GM21447 (cell line): ENCODE measurements at regions not wholly inside any gene's neighbourhood (a gene's known extent, or its start where the extent isn't known, plus 50 kb on each side); places are given as distances from the start of the nearest gene placed in this dataset.

Experiments used
- ATAC-seq: cut with Tn5 transposase; IDR thresholded peaks from one replicate; pipeline ENCODE4 v1.9.1; 2021; ENCODE audit not compliant: unreplicated experiment

DNA sequence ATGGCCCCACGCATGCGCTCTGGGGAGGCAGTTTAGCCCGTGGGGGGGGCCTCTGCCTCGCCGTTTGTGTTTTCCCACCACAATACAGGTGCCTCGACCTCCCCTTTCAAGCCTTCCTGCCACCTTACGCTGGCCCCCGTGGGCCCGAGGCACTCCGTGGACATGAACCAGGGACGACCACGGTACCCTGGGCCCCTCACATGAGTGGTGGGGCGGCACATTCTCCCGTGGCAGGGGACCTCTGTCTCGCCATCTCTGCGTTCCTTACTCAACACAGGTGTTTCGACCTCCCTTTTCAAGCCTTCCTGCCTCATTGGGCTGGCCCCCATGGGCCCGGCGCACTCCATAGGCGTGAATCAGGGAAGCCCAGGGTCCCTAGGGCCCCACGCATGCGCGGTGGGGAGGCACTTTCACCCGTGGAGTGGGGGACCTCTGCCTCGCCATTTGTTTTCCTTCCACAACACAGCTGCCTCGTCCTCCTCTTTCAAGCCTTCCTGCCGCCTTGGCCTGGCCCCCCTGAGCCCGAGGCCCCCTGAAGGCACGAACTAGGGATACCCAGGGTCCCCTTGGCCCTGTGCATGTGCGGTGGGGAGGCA, 339.5 kb downstream of the ALG10 start:
- no peak for ATAC-seq

DNA sequence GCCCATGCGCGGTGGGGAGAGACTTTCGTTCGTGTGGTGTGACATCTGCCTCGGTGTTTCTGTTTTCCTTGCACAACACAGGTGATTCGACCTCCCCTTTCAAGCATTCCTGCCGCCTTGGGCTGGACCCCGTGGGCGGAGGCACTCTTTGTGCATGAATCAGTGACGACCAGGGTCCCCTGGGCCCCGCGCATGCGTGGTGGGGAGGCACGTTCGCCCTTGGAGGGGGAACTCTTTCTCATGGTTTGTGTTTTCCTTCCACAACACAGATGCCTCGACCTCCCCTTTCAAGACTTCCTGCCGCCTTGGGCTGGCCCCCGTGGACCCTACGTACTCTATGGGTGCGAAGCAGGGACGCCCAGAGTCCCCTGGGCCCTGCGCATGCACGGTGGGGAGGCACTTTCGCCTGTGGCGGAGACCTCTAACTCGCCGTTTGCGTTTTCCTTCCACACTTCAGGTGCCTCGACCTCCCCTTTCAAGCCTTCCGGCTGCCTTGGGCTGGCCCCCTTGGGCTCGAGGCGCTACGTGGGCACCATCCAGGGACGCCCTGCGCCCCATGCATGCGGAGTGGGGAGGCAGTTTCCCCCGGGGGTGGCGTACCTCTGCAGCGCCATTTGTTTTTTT, 340.9 kb downstream of the ALG10 start:
- no peak for ATAC-seq

DNA sequence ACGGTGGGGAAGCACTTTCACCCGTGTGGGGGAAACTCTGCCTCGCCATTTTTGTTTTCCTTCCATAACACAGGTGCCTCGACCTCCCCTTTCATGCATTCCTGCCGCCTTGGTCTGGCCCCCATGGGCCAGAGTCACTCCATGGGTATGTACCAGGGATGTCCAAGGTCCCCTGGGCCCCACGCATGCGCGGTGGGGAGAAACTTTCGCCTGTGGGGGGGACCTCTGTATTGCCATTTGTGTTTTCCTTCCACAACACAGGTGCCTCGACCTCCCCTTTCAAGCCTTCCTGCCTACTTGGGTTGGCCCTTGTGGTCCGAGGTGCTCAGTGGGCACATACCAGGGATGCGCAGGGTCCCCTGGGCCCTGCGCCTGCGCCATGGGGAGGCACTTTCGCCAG, 345.8 kb downstream of the ALG10 start:
- ATAC-seq: no peak

DNA sequence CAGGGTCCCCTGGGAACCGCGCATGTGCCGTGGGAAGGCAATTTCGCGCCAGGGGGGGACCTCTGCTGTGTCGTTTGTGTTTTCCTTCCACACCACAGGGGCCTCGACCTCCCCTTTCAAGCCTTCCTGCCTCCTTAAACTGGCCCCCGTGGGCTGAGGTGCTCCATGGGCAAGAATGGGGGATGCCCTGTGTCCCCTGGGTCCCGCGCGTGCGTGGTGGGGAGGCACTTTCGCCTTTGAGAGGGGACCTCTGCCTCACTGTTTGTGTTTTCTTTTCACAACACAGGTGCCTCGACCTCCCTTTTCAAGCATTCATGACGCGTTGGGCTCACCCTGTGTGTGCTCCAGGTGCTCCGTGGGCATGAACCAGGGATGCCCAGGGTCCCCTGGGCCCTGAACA, 348.8 kb downstream of the ALG10 start:
- no peak for ATAC-seq

DNA sequence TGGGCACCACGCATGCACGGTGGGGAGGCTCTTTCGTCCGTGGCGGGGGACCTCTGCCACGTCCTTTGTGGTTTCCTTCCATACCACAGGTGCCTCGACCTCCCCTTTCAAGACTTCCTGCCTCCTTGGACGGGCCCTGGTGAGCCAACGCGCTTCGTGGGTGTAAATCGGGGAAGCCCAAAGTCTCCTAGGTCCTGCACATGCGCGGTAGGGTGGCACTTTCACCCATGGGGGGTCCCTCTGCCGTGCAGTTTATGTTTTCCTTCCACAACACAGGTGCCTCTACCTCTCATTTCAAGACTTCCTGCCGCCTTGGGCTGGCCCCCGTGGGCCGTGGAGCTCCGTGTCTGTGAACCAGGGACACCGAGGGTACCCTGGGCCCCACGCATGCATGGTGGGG, 349.7 kb downstream of the ALG10 start:
- no peak for ATAC-seq

DNA sequence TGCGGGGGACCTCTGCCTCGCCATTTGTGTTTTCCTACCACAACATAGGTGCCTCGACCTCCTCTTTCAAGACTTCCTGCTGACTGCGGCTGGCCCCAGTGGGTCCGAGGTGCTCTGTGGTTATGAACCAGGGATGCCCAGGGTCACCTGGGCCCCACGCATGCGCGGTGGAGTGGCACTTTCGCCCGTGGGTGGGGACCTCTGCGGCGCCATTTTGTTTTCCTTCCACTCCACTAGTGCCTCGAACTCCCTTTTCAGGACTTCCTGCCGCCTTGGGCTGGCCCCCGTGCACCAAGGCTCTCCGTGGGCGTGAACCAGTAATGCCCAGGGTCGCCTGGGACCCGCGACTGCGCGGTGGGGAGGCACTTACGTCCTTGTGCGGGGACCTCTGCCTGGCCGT, 351.6 kb downstream of the ALG10 start:
- no peak for ATAC-seq

DNA sequence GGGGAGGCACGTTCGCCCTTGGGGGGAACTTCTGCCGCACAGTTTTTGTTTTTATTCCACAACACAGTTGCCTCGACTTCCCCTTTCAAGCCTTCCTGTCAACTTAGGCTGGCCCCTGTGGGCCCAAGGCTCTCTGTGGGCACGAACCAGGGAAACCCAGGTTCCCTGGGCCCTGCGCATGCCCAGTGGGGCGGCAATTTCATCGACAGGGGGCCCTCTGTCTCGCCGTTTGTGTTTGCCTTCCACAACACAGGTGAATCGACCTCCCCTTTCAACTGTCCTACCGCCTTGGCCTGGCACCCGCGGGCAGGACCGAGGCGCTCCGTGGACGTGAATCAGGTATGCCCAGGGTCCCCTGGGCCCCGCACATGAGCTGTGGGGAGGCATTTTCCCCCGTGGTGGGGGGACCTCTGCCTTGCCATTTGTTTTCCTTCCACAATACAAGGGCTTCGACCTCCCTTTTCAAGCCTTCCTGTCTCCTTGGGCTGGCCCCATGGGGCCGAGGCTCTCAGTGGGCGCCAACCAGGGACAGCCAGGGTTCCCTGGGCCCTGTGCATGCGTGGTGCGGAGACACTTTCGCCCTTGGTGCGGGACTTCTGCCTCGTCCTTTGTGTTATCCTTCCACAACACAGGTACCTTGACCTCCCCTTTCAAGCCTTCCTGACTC, 354.0 kb downstream of the ALG10 start:
- ATAC-seq: no peak

DNA sequence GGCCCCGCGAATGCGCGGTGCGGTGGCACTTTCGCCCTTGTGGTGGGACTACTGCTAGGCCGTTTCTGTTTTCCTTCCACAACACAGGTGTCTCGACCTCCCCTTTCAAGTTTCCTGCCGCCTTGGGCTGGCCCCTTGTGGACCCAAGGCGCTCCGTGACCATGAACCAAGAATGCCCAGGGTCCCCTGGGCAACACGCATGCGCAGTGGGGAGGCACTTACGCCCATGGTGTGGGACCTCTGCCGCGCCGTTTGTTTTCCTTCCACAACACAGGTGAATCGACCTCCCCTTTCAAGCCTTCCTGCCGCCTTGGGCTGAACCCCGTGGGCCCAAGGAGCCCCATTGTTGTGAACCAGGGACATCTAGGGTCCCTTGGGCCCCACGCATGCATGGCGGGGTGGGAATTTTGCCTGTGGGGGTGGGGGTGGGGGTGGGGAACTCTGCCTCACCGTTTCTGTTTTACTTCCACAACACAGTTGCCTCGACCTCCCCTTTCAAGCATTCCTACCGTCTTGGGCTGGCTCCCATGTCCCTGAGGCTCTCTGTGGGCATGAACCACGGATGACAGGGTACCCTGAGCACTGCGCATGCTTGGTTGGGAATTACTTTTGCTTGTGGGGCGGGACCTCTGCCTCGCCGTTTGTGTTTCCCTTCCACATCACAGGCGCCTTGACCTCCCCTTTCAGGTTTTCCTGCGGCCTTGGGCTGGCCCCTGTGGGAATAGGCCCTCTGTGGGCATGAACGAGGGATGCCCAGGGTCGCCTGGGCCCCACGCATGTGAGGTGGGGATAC, 355.1 kb downstream of the ALG10 start:
- no peak for ATAC-seq

DNA sequence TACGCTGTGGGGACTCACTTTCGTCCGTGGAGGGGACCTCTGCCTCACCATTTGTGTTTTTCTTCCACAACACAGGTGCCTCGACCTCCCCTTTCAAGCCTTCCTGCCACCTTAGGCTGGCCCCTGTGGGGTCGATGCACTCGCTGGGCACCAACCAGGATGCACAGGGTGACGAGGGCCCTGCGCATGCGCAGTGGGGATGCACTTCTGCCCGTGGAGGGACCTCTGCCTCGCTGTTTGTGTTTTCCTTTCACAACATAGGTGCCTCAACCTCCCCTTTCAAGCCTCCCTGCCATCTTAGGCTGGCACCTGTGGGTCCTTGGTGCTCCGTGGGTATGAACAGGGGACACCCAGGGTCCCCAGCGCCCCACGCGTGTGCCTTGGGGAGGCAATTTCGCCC, 356.8 kb downstream of the ALG10 start:
- no peak for ATAC-seq

DNA sequence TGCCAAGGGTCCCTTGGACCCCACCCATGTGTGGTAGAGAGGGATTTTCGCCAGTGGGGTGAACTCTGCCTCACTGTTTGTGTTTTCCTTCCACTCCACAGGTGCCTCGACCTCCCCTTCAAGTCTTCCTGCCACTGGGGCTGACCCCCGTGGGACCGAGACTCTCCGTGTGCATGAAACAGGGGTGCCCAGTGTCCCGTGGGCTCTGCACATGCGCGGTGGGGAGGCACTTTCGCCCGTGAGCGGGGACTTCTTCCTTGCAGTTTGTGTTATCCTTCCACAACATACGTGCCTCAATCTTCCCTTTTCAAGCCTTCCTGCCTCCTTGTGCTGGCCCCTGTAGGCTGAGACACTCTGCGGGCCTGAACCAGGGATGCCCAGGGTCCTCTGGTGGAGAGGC, 362.4 kb downstream of the ALG10 start:
- no peak for ATAC-seq

DNA sequence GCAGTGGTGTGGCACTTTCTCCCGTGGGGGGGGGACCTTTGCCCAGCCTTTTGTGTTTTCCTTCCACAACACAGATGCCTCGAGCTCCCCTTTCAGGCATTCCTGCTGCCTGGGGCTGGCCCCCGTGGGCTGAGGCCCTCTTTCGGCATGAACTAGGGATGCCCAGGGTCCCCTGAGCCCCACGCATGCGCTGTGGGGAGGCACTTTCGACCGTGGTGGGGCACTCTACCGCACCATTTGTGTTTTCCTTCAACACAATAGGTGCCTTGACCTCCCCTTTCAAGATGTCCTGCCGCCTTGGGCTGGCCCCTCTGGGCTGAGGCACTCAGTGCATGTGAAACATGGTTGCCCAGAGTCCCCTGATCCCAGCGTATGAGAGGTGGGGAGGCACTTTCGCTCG, 363.7 kb downstream of the ALG10 start:
- ATAC-seq: no peak

DNA sequence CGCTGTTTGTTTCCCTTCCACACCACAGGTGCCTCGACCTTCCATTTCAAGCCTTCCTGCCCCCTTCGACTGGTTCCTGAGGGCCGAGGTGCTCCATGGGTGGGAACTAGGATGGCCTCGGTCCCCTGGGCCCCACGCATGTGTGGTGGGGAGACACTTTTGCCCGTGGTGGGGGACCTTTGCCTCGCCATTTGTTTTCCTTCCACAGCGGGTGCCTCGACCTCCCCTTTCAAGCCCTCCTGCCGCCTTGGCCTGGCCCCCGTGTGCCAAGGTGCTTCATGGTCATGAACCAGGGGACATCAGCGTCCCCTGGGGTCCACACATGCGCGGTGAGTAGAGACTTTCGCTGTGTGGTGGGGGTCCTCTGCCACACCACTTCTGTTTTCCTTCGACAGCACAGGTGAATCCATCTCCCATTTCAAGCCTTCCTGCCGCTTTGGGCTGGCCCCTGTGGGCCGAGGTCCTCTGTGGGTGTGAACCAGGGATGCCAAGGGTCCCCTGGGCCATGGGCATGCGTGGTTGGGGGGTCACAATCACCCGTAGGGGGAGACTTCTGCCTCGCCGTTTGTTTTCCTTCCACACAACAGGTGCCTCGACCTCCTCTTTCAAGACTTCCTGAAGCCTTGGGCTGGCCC, 364.4 kb downstream of the ALG10 start:
- ATAC-seq: no peak

DNA sequence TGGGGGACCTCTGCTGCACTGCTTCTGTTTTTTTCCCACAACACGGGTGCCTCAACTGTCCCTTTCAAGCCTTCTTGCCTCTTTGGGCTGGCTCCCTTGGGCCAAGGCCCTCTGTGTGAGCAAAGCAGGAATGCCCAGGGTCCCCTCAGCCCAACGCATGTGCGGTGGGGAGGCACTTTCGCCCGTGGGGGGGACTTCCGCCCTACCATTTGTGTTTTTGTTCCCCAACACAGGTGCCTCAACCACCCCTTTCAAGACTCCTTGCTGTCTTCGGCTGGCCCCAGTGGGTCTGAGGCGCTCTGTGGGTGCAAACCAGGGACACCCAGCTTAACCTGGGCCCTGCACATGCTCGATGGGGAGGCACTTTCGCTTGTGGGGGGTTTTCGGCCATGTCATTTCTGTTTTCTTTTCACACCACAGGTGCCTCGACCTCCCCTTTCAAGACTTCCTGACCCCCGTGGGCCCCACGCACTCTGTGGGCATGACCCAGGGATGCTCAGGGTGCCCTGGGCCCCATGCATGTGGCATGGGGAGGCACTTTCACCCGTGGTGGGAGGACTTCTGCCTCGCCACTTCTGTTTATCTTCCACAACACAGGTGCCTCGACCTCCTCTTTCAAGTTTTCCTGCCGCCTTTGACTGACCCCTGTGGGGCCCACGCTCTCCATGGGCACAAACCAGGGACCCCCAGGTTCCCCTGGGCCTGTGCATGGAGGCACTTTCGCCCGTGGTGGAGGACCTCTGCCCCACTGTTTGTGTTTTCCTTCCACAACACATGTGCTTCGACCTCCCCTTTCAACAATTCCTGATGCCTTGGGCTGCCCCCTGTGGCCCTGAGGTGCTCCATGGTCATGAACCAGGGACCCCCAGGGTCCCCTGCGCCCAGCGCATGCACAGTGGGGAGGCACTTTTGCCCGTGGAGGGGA, 365.7 kb downstream of the ALG10 start:
- no peak for ATAC-seq

DNA sequence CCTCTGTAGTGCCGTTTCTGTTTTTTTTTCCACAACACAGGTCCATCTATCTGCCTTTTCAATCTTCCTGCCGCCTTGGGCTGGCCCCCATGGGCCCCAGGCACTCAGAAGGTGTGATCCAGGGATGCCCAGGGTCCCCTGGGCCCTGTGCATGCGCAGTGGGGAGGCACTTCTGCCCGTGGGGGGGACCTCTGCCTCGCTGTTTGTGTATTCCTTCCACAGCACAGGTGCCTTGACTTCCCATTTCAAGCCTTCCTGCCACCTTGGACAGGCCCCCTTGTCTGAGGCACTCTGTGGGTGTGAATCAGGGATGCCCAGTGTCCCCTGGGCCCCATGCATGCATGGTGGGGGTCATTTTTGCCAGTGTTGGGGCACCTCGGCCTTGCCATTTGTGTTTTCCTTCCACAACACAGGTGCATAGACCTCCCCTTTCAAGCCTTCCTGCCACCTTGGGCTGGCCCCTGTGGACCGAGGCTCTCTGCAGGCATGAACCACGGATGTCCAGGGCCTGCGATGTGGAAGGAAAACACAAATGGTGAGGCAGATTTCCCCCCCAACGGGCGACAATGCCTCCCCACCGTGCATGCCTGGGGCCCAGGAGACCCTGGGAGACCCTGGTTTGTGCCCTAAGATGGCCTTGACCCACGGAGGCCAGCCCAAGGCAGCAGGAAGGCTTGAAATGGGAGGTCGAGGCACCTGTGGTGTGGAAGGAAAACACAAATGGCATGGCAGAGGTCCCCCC, 366.5 kb downstream of the ALG10 start:
- ATAC-seq: no peak

DNA sequence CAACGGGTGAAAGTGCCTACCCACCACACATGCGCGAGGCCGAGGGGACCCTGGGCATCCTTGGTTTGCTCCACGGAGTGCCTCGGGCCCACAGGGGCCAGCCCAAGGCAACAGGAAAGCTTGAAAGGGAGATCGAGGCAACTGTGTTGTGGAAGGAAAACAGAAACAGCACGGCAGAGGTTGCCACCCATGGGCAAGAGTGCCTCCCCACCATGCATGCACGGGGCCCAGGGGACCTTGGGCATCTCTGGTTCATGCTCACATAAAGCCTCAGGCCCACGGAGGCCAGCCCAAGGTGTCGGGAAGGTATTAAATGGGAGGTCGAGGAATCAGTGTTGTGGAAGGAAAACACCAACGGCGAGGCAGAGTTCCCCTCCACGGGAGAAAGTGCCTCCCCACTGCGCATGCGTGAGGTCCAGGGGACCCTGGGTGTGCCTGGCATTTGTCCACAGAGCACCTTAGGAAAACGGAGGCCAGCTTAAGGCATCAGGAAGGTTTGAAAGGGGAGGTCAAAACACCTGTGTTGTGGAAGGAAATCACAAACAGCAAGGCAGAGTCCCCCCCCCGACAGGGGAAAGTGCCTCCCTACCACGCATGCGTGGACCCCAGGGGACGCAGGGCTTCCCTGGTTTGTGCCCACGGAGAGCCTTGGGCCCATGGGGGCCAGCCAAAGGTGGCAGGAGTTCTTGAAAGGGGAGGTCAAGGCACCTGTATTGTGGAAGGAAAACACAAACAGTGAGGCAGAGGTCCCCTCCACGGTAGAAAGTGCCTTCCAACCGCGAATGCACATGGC, 367.3 kb downstream of the ALG10 start:
- ATAC-seq: no peak

DNA sequence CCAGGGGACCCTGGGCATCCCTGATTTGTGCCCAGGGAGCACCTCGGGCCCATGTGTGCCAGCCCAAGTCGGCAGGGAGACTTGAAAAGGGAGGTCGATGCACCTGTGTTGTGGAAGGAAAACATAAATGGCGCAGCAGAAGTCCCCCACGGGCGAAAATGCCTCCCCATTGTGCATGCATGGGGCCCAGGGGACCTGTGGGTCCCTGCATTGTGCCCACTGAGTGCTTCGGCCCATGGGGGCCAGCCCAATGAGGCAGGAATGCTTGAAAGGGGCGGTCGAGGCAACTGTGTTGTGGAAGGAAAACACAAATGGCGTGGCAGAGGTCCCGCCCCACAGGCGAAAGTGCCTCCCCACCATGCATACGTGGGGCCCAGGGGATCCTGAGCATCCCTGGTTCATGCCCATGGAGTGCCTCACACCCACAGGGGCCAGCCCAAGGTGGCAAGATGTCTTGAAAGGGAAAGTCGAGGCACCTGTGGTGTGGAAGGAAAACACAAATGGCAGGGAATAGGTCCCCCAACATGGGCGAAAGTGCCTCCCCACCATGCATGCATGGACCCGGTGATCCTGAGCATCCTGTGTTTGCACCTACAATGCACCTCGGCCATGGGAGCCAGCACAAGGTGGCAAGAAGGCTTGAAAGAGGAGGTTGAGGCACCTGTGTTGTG, 368.0 kb downstream of the ALG10 start:
- no peak for ATAC-seq

DNA sequence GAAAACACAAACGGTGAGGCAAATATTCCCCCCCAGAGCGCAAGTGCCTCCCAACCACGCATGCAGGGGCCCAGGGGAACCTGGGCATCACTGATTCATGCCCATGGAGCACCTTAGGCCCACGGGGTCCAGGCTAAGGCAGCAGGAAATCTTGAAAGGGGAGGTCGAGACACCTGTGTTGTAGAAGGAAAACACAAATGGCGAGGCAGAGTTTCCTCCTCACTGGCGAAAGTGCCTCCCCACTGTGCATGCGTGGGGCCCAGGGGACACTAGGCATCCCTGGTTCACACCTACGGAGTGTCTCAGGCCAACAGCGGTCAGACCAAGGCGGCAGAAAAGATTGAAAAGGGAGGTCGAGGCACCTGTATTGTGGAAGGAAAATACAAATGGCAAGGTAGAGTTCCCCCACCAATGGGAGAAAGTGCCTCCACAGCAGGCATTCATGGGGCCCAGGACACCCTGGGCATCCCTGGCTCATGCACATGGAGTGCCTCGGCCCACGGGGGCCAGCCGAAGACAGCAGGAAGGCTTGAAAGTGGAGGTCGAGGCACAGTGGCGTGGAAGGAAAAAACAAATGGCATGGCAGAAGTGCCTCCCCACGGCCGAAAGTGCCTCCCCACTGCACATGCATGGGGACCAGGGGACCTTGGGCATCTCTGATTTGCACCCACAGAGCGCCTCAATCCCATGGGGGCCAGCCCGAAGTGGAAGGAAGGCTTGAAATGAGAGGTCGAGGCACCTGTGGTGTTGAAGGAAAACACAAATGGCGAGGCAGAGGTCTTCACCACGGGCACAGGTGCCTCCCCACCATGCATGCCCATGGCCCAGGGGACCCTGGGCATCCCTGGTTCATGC, 368.8 kb downstream of the ALG10 start:
- no peak for ATAC-seq
